GM12878 (cell line): ENCODE measurements at regions not wholly inside any gene's neighbourhood (a gene's known extent, or its start where the extent isn't known, plus 50 kb on each side); places are given as distances from the start of the nearest gene placed in this dataset.

Experiments
- ATAC-seq: fragments of 200-7000 bp; cut with Tn5 transposase; 3 replicates; pipeline ENCODE4 v1.9.1; 2020; ENCODE audit warnings: mild to moderate bottlenecking, moderate library complexity
- BruUV-seq: library from RNA; stranded (reverse); fragments of 400-500 nt; replicated peaks from 2 replicates; lab custom pipeline; 2021; lab: Mats Ljungman, UMichigan
- CTCF ChIA-PET: fragments of 300-600 bp; sonication (Branson Sonifier 250); formaldehyde crosslinking; extraction: SDS; loops from one replicate; lab custom pipeline; 2021; ENCODE audit warnings: inconsistent platforms; lab: Yijun Ruan, JAX
- POLR2A ChIA-PET: fragments of 350-600 bp; formaldehyde crosslinking; extraction: SDS; loops from one replicate; lab custom pipeline; 2021; ENCODE audit warnings: inconsistent platforms; lab: Charles Lee
- RAD21 ChIA-PET: fragments of 300-600 bp; sonication (Branson Sonifier 250); formaldehyde crosslinking; loops from one replicate; lab custom pipeline; 2023; ENCODE audit warnings: antibody characterized with exemption; ENCODE audit not compliant: unreplicated experiment; lab: Charles Lee
- SMC1A ChIA-PET: fragments of 300-600 bp; sonication (Branson Sonifier 250); formaldehyde crosslinking; loops from one replicate; lab custom pipeline; 2023; ENCODE audit not compliant: unreplicated experiment, uncharacterized antibody; lab: Charles Lee
- DNase-seq: peaks from one replicate; pipeline ENCODE4 v3.0.0-alpha.2; 2011; ENCODE audit warnings: low read depth, low spot score
- FAIRE-seq: peaks from 3 replicates; lab custom pipeline; 2011; peaks lifted over from hg19 to GRCh38; lab: Jason Lieb, UNC
- H2AFZ ChIP-seq: 2 replicates; pipeline ENCODE4 v1.6.0; 2011; ENCODE audit warnings: low read depth, low read length, control low read depth; ENCODE audit not compliant: control insufficient read depth
- H3K27ac ChIP-seq: 2 replicates; pipeline ENCODE4 v1.5.1; 2011; ENCODE audit warnings: control low read depth; ENCODE audit not compliant: control insufficient read depth, insufficient read depth
- H3K27me3 ChIP-seq, 2 experiments: replicated peaks in 1 of 2; 2 replicates each; pipeline versions ENCODE4 v1.6.0 to v1.6.1; 2011; ENCODE audit warnings: low read length in 1 of 2; ENCODE audit not compliant: control insufficient read depth in 2 of 2, insufficient read depth in 2 of 2
- H3K36me3 ChIP-seq, 2 experiments: 2 replicates each; pipeline ENCODE4 v1.5.1; 2011; ENCODE audit warnings: low read length in 1 of 2; ENCODE audit not compliant: control insufficient read depth in 2 of 2, insufficient read depth in 2 of 2
- H3K4me1 ChIP-seq: 2 replicates; pipeline ENCODE4 v1.6.1; 2011; ENCODE audit warnings: mild to moderate bottlenecking, low read length, moderate library complexity, mixed read lengths; ENCODE audit not compliant: control insufficient read depth, insufficient read depth
- H3K4me2 ChIP-seq: 2 replicates; pipeline ENCODE4 v1.6.0; 2011; ENCODE audit warnings: control low read depth; ENCODE audit not compliant: control insufficient read depth, insufficient read depth
- H3K4me3 ChIP-seq: fragments of 200-600 bp; sonication (generic); 2 replicates; pipeline ENCODE4 v1.5.1; 2016
- H3K79me2 ChIP-seq: 2 replicates; pipeline ENCODE4 v1.6.0; 2011; ENCODE audit warnings: low read length; ENCODE audit not compliant: control insufficient read depth, insufficient read depth
- H3K9ac ChIP-seq: 2 replicates; pipeline ENCODE4 v1.8.0; 2011; ENCODE audit warnings: low read length, control low read depth, mixed read lengths; ENCODE audit not compliant: control insufficient read depth, insufficient read depth
- H3K9me3 ChIP-seq: replicated peaks from 3 replicates; pipeline ENCODE4 v1.5.1; 2011; ENCODE audit warnings: mild to moderate bottlenecking, low read length; ENCODE audit not compliant: control insufficient read depth, insufficient read depth
- H4K20me1 ChIP-seq: 2 replicates; pipeline ENCODE4 v1.6.0; 2011; ENCODE audit not compliant: control insufficient read depth, insufficient read depth
- GATAD2B ChIP-seq: fragments of 450-650 bp; conservative IDR thresholded peaks from 2 replicates; pipeline ENCODE4 v1.6.1; 2017; ENCODE audit warnings: low read depth, mild to moderate bottlenecking, moderate library complexity
- HDGF ChIP-seq: fragments of 450-650 bp; IDR thresholded peaks from 2 replicates; pipeline ENCODE4 v1.6.1; 2016; ENCODE audit warnings: antibody characterized with exemption
- YBX1 ChIP-seq: fragments of 450-650 bp; IDR thresholded peaks from 2 replicates; pipeline ENCODE4 v1.6.1; 2016; ENCODE audit warnings: antibody characterized with exemption
- ZNF384 ChIP-seq: IDR thresholded peaks from 2 replicates; pipeline ENCODE4 v1.6.1; 2012; ENCODE audit warnings: low read depth, mild to moderate bottlenecking, low read length, improper control_type of control experiment, borderline replicate concordance
- WGBS: methylation state at CpG from one replicate; pipeline ENCODE4 v1.1.6; 2016; ENCODE audit warnings: low lambda C conversion rate; ENCODE audit not compliant: insufficient replicate concordance, insufficient coverage; ENCODE audit errors: missing lambda C conversion rate; 5-methylcytosine and 5-hydroxymethylcytosine counted together
- in situ Hi-C: fragments of 300-500 bp; cut with MboI; formaldehyde crosslinking; loops from 9 replicates; pipeline ENCODE4 v1.14.3; 2018; ENCODE audit warnings: mixed read lengths
- intact Hi-C: fragments of 100-400 bp; cut with micrococcal nuclease; formaldehyde crosslinking; loops from one replicate; pipeline ENCODE4 v1.14.2; 2022; ENCODE audit not compliant: unreplicated experiment
- TF ChIP-seq, protein P1 (sequence below), 3 experiments: IDR thresholded peaks in 2 of 3; conservative IDR thresholded peaks in 1 of 3; 2 replicates each; pipeline ENCODE4 v1.5.1; 2011; ENCODE audit warnings: low read depth in 3 of 3, low read length in 3 of 3, mild to moderate bottlenecking in 3 of 3, control low read depth in 2 of 3, moderate library complexity in 2 of 3, inconsistent platforms in 1 of 3, mixed read lengths in 1 of 3; ENCODE audit not compliant: control insufficient read depth in 2 of 3, insufficient read depth in 1 of 3; ENCODE audit errors: extremely low read depth in 1 of 3
- TF ChIP-seq, protein P2 (sequence below): fragments of 450-650 bp; IDR thresholded peaks from 2 replicates; pipeline ENCODE4 v1.6.1; 2014; ENCODE audit warnings: mild to moderate bottlenecking
- TF ChIP-seq, protein P3 (sequence below): fragments of 450-650 bp; conservative IDR thresholded peaks from 2 replicates; pipeline ENCODE4 v1.6.1; 2017; ENCODE audit warnings: mild to moderate bottlenecking, moderate library complexity

DNA sequence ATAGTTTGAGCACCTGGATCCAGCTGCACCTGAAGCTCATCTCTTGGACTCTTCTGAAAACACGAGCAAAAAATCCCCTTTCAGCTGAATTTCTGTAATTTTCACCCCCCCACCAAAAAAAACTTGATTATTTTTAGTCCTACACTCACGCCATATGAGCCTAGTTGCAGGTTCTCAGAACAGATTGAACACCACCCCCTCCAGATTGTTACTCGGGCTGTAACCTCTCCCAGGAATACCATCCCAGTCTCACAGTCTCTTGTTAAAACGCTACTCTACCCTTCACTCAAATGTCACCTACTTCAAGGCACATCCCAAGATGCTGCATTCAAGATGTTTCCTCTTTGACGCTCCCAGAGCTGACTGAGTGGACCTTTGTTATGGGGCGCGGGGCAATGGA is 96.3 kb upstream of the PRDM11 start:
- 49% methylated on average over 7 of the region's 7 CpGs for WGBS
- Histone ChIP-seq H3K27ac (no peak overlapping the region), H3K27me3 (peaks cover 0 to 2% of the 10 kb centered on the region in 2 experiments; a peak in 3 of 4 replicates), H3K4me3 (no peak overlapping the region), H3K9ac (no peak overlapping the region), H3K4me1 (no peaks in the 10 kb centered on the region), H3K36me3 (no peaks in the 10 kb centered on the region), H3K79me2 (no peaks in the 10 kb centered on the region), H2AFZ (no peak overlapping the region), H3K9me3 (no peaks in the 10 kb centered on the region), H3K4me2 (no peak overlapping the region), H4K20me1 (no peaks in the 10 kb centered on the region)
- TF ChIP-seq HDGF = no peak
- no peak for TF ChIP-seq YBX1
- TF ChIP-seq, protein P1, sequence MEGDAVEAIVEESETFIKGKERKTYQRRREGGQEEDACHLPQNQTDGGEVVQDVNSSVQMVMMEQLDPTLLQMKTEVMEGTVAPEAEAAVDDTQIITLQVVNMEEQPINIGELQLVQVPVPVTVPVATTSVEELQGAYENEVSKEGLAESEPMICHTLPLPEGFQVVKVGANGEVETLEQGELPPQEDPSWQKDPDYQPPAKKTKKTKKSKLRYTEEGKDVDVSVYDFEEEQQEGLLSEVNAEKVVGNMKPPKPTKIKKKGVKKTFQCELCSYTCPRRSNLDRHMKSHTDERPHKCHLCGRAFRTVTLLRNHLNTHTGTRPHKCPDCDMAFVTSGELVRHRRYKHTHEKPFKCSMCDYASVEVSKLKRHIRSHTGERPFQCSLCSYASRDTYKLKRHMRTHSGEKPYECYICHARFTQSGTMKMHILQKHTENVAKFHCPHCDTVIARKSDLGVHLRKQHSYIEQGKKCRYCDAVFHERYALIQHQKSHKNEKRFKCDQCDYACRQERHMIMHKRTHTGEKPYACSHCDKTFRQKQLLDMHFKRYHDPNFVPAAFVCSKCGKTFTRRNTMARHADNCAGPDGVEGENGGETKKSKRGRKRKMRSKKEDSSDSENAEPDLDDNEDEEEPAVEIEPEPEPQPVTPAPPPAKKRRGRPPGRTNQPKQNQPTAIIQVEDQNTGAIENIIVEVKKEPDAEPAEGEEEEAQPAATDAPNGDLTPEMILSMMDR (IDR thresholded peaks at IDR 0.05 in 2 of 3, conservative IDR thresholded peaks at IDR 0.05 in 1 of 3; ENCODE audit: control insufficient read depth in 2 of 3, extremely low read depth in 1 of 3, insufficient read depth in 1 of 3, low read depth in 3 of 3, low read length in 3 of 3) = no peak
- TF ChIP-seq, protein P2, sequence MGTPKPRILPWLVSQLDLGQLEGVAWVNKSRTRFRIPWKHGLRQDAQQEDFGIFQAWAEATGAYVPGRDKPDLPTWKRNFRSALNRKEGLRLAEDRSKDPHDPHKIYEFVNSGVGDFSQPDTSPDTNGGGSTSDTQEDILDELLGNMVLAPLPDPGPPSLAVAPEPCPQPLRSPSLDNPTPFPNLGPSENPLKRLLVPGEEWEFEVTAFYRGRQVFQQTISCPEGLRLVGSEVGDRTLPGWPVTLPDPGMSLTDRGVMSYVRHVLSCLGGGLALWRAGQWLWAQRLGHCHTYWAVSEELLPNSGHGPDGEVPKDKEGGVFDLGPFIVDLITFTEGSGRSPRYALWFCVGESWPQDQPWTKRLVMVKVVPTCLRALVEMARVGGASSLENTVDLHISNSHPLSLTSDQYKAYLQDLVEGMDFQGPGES = no peak
- TF ChIP-seq ZNF384 = no peak
- TF ChIP-seq, protein P3, sequence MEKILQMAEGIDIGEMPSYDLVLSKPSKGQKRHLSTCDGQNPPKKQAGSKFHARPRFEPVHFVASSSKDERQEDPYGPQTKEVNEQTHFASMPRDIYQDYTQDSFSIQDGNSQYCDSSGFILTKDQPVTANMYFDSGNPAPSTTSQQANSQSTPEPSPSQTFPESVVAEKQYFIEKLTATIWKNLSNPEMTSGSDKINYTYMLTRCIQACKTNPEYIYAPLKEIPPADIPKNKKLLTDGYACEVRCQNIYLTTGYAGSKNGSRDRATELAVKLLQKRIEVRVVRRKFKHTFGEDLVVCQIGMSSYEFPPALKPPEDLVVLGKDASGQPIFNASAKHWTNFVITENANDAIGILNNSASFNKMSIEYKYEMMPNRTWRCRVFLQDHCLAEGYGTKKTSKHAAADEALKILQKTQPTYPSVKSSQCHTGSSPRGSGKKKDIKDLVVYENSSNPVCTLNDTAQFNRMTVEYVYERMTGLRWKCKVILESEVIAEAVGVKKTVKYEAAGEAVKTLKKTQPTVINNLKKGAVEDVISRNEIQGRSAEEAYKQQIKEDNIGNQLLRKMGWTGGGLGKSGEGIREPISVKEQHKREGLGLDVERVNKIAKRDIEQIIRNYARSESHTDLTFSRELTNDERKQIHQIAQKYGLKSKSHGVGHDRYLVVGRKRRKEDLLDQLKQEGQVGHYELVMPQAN = no peak
- TF ChIP-seq GATAD2B = no peak
- no peak for DNase-seq
- ChIA-PET POLR2A (no interaction called here), RAD21 (interaction anchor here (0.6 kb wide), 1 partner anchor 232 kb away, joined by 3 read pairs; no protein-coding TSS in a partner anchor), CTCF (no interaction called here), SMC1A (no interaction called here)
- BruUV-seq = no TSS peak
- intact Hi-C loops (no loop called here), in situ Hi-C loops (no loop called here)
- FAIRE-seq = no peak
- no peak for ATAC-seq
